ENCODE measurements at regions not wholly inside any gene's neighbourhood (a gene's known extent, or its start where the extent isn't known, plus 50 kb on each side); places are given as distances from the start of the nearest gene placed in this dataset.

- Mint-ChIP-seq H3K27ac (no peak overlapping the region), H3K4me3 (no peak overlapping the region), H3K4me1 (no peaks in the 10 kb centered on the region), H3K27me3 (peaks cover 8% of the 10 kb centered on the region), H3K36me3 (ENCODE audit: low read depth) (no peaks in the 10 kb centered on the region), H3K9me3 (no peaks in the 10 kb centered on the region)
- ATAC-seq (replicated peaks) = no peak
Measured at GRCh38 chr10:123517901-123518300, 148.3 kb upstream of the GPR26 start.

GRCh38 chr10:123518765-123519164 is 147.4 kb upstream of the GPR26 start:
- no peak overlapping the region for H3K27ac Mint-ChIP-seq
- H3K4me3 Mint-ChIP-seq = no peak overlapping the region
- ATAC-seq (replicated peaks) = no peak
- H3K4me1 Mint-ChIP-seq = no peaks in the 10 kb centered on the region
- H3K36me3 Mint-ChIP-seq (ENCODE audit: low read depth) = no peaks in the 10 kb centered on the region
- H3K27me3 Mint-ChIP-seq = peaks cover 9% of the 10 kb centered on the region
- no peaks in the 10 kb centered on the region for H3K9me3 Mint-ChIP-seq

- H3K4me3 Mint-ChIP-seq = no peak overlapping the region
- no peak overlapping the region for H3K27ac Mint-ChIP-seq
- no peak for ATAC-seq (replicated peaks)
- no peaks in the 10 kb centered on the region for H3K9me3 Mint-ChIP-seq
- H3K27me3 Mint-ChIP-seq = peaks cover 12% of the 10 kb centered on the region
- no peaks in the 10 kb centered on the region for H3K4me1 Mint-ChIP-seq
- H3K36me3 Mint-ChIP-seq (ENCODE audit: low read depth) = no peaks in the 10 kb centered on the region
Measured at GRCh38 chr10:123519861-123520260, 146.3 kb upstream of the GPR26 start.

- H3K27me3 Mint-ChIP-seq = peaks cover 8% of the 10 kb centered on the region
- H3K27ac Mint-ChIP-seq = no peak overlapping the region
- H3K36me3 Mint-ChIP-seq (ENCODE audit: low read depth) = no peaks in the 10 kb centered on the region
- H3K4me3 Mint-ChIP-seq = no peak overlapping the region
- no peak for ATAC-seq (replicated peaks)
- no peaks in the 10 kb centered on the region for H3K4me1 Mint-ChIP-seq
- H3K9me3 Mint-ChIP-seq = no peaks in the 10 kb centered on the region
Measured at GRCh38 chr10:123521076-123521475, 145.1 kb upstream of the GPR26 start.

- peaks cover 8% of the 10 kb centered on the region for H3K27me3 Mint-ChIP-seq
Measured at GRCh38 chr10:123521556-123521955, 144.6 kb upstream of the GPR26 start.

GRCh38 chr10:123522702-123523312 is 143.3 kb upstream of the GPR26 start:
- H3K27me3 Mint-ChIP-seq = peaks cover 6% of the 10 kb centered on the region
- no peaks in the 10 kb centered on the region for H3K9me3 Mint-ChIP-seq
- H3K27ac Mint-ChIP-seq = no peak overlapping the region
- no peaks in the 10 kb centered on the region for H3K4me1 Mint-ChIP-seq
- ATAC-seq (replicated peaks) = no peak
- H3K4me3 Mint-ChIP-seq = no peak overlapping the region
- H3K36me3 Mint-ChIP-seq (ENCODE audit: low read depth) = no peaks in the 10 kb centered on the region

More at GRCh38 chr10:123521556-123521955, 144.6 kb upstream of the GPR26 start:
- Mint-ChIP-seq H3K9me3 (no peaks in the 10 kb centered on the region), H3K36me3 (ENCODE audit: low read depth) (no peaks in the 10 kb centered on the region), H3K4me1 (no peaks in the 10 kb centered on the region), H3K4me3 (no peak overlapping the region), H3K27ac (no peak overlapping the region)
- ATAC-seq (replicated peaks) = no peak

- H3K27ac Mint-ChIP-seq = no peak overlapping the region
- no peak overlapping the region for H3K4me3 Mint-ChIP-seq
- no peak for ATAC-seq (replicated peaks)
- H3K27me3 Mint-ChIP-seq = peaks cover 4% of the 10 kb centered on the region
- H3K36me3 Mint-ChIP-seq (ENCODE audit: low read depth) = no peaks in the 10 kb centered on the region
- H3K9me3 Mint-ChIP-seq = no peaks in the 10 kb centered on the region
- no peaks in the 10 kb centered on the region for H3K4me1 Mint-ChIP-seq
Measured at GRCh38 chr10:123523833-123524232, 142.3 kb upstream of the GPR26 start.

GRCh38 chr10:123526356-123527064 is 139.6 kb upstream of the GPR26 start:
- Mint-ChIP-seq H3K36me3 (ENCODE audit: low read depth) (no peaks in the 10 kb centered on the region), H3K27ac (no peak overlapping the region), H3K27me3 (peaks cover 9% of the 10 kb centered on the region), H3K9me3 (no peaks in the 10 kb centered on the region), H3K4me1 (no peaks in the 10 kb centered on the region), H3K4me3 (no peak overlapping the region)
- no peak for ATAC-seq (replicated peaks)

GRCh38 chr10:123527151-123527550 is 139.0 kb upstream of the GPR26 start:
- Mint-ChIP-seq H3K4me3 (no peak overlapping the region), H3K27me3 (peaks cover 14% of the 10 kb centered on the region), H3K4me1 (no peaks in the 10 kb centered on the region), H3K27ac (no peak overlapping the region), H3K9me3 (peaks cover 1% of the 10 kb centered on the region), H3K36me3 (ENCODE audit: low read depth) (no peaks in the 10 kb centered on the region)
- ATAC-seq (replicated peaks) = no peak

- no peak for ATAC-seq (replicated peaks)
- Mint-ChIP-seq H3K27me3 (peaks cover 22% of the 10 kb centered on the region), H3K4me1 (no peaks in the 10 kb centered on the region), H3K36me3 (ENCODE audit: low read depth) (peaks cover 5% of the 10 kb centered on the region), H3K9me3 (peaks cover 9% of the 10 kb centered on the region), H3K4me3 (no peak overlapping the region), H3K27ac (no peak overlapping the region)
Measured at GRCh38 chr10:123529146-123529760, 136.9 kb upstream of the GPR26 start.

GRCh38 chr10:123530166-123530870 is 135.8 kb upstream of the GPR26 start:
- no peak overlapping the region for H3K27ac Mint-ChIP-seq
- no peak overlapping the region for H3K4me3 Mint-ChIP-seq
- no peak for ATAC-seq (replicated peaks)
- H3K4me1 Mint-ChIP-seq = no peaks in the 10 kb centered on the region
- H3K9me3 Mint-ChIP-seq = peaks cover 9% of the 10 kb centered on the region
- peaks cover 28% of the 10 kb centered on the region for H3K27me3 Mint-ChIP-seq
- H3K36me3 Mint-ChIP-seq (ENCODE audit: low read depth) = peaks cover 5% of the 10 kb centered on the region

- ATAC-seq (replicated peaks) = no peak
- no peak overlapping the region for H3K4me3 Mint-ChIP-seq
- peaks cover 5% of the 10 kb centered on the region for H3K36me3 Mint-ChIP-seq (ENCODE audit: low read depth)
- no peaks in the 10 kb centered on the region for H3K4me1 Mint-ChIP-seq
- H3K9me3 Mint-ChIP-seq = peaks cover 9% of the 10 kb centered on the region
- H3K27ac Mint-ChIP-seq = no peak overlapping the region
- H3K27me3 Mint-ChIP-seq = peaks cover 45% of the 10 kb centered on the region
Measured at GRCh38 chr10:123535386-123535785, 130.8 kb upstream of the GPR26 start.

- no peak for ATAC-seq (replicated peaks)
- Mint-ChIP-seq H3K36me3 (ENCODE audit: low read depth) (peaks cover 5% of the 10 kb centered on the region), H3K27me3 (peaks cover 46% of the 10 kb centered on the region), H3K4me3 (no peak overlapping the region), H3K9me3 (peaks cover 9% of the 10 kb centered on the region), H3K27ac (no peak overlapping the region), H3K4me1 (no peaks in the 10 kb centered on the region)
Measured at GRCh38 chr10:123536176-123536845, 129.8 kb upstream of the GPR26 start.

- peaks cover 42% of the 10 kb centered on the region for H3K27me3 Mint-ChIP-seq
Measured at GRCh38 chr10:123537188-123537961, 128.8 kb upstream of the GPR26 start.

More at GRCh38 chr10:123537188-123537961, 128.8 kb upstream of the GPR26 start:
- Mint-ChIP-seq H3K36me3 (ENCODE audit: low read depth) (peaks cover 5% of the 10 kb centered on the region), H3K4me3 (no peak overlapping the region), H3K9me3 (peaks cover 5% of the 10 kb centered on the region), H3K4me1 (no peaks in the 10 kb centered on the region), H3K27ac (no peak overlapping the region)
- ATAC-seq (replicated peaks) = no peak

Data from activated T-helper 17 cell treated with anti-CD3 and anti-CD28 coated beads, Interleukin-2, amount 50 U/mL, for 72 hours (primary cell).